ENCODE measurements at regions not wholly inside any gene's neighbourhood (a gene's known extent, or its start where the extent isn't known, plus 50 kb on each side); places are given as distances from the start of the nearest gene placed in this dataset.

- intact Hi-C loops (cut with micrococcal nuclease; ENCODE audit: unreplicated experiment) = no loop called here
- H3K27ac ChIP-seq (ENCODE audit: low read depth, low read length, poor library complexity, severe bottlenecking) = no peak overlapping the region
- H3K27me3 ChIP-seq (replicated peaks; ENCODE audit: insufficient read depth, low read depth, low read length, poor library complexity) = no peaks in the 10 kb centered on the region
- POLR2A ChIA-PET (ENCODE audit: low non-redundant PET) = no interaction called here
- DNase-seq (ENCODE audit: low spot score) = no peak
- no peak overlapping the region for H3K4me3 ChIP-seq (ENCODE audit: low read depth, low read length, poor library complexity, severe bottlenecking)
- TF ChIP-seq EZH2 (IDR thresholded peaks at IDR 0.05; ENCODE audit: borderline replicate concordance, low read depth, low read length, poor library complexity, severe bottlenecking) (no peak), CTCF (conservative IDR thresholded peaks at IDR 0.05; ENCODE audit: low read depth, low read length) (no peak)
- no peaks in the 10 kb centered on the region for H3K9me3 ChIP-seq (ENCODE audit: low read depth, low read length, poor library complexity, severe bottlenecking)
- CTCF ChIA-PET = no interaction called here
- H3K4me1 ChIP-seq (ENCODE audit: insufficient read depth, low read length, poor library complexity, severe bottlenecking) = no peaks in the 10 kb centered on the region
- no peaks in the 10 kb centered on the region for H3K36me3 ChIP-seq (ENCODE audit: insufficient read depth, low read length, poor library complexity, severe bottlenecking)
- BruUV-seq (replicated peaks) = no TSS peak
Observed at GRCh38 chr18:44195394-44196140, 485.1 kb upstream of the SETBP1 start.

- Histone ChIP-seq H3K4me1 (ENCODE audit: insufficient read depth, low read length, poor library complexity, severe bottlenecking) (no peaks in the 10 kb centered on the region), H3K27ac (ENCODE audit: low read depth, low read length, poor library complexity, severe bottlenecking) (no peak overlapping the region), H3K36me3 (ENCODE audit: insufficient read depth, low read length, poor library complexity, severe bottlenecking) (no peaks in the 10 kb centered on the region), H3K27me3 (replicated peaks; ENCODE audit: insufficient read depth, low read depth, low read length, poor library complexity) (no peaks in the 10 kb centered on the region), H3K9me3 (ENCODE audit: low read depth, low read length, poor library complexity, severe bottlenecking) (no peaks in the 10 kb centered on the region), H3K4me3 (ENCODE audit: low read depth, low read length, poor library complexity, severe bottlenecking) (no peak overlapping the region)
- intact Hi-C loops (cut with micrococcal nuclease; ENCODE audit: unreplicated experiment) = no loop called here
- no TSS peak for BruUV-seq (replicated peaks)
- no peak for DNase-seq (ENCODE audit: low spot score)
- POLR2A ChIA-PET (ENCODE audit: low non-redundant PET) = no interaction called here
- CTCF ChIA-PET = no interaction called here
- TF ChIP-seq CTCF (conservative IDR thresholded peaks at IDR 0.05; ENCODE audit: low read depth, low read length) = no peak
- no peak for TF ChIP-seq EZH2 (IDR thresholded peaks at IDR 0.05; ENCODE audit: borderline replicate concordance, low read depth, low read length, poor library complexity, severe bottlenecking)
Observed at GRCh38 chr18:44197832-44198611, 482.7 kb upstream of the SETBP1 start.

GRCh38 chr18:44198612-44199284 lies 481.9 kb upstream of the SETBP1 start:
- DNase-seq (ENCODE audit: low spot score) = no peak
- H3K27me3 ChIP-seq (replicated peaks; ENCODE audit: insufficient read depth, low read depth, low read length, poor library complexity) = no peaks in the 10 kb centered on the region
- no peak overlapping the region for H3K4me3 ChIP-seq (ENCODE audit: low read depth, low read length, poor library complexity, severe bottlenecking)
- no peak for TF ChIP-seq CTCF (conservative IDR thresholded peaks at IDR 0.05; ENCODE audit: low read depth, low read length)
- TF ChIP-seq EZH2 (IDR thresholded peaks at IDR 0.05; ENCODE audit: borderline replicate concordance, low read depth, low read length, poor library complexity, severe bottlenecking) = no peak
- no peaks in the 10 kb centered on the region for H3K36me3 ChIP-seq (ENCODE audit: insufficient read depth, low read length, poor library complexity, severe bottlenecking)
- ChIA-PET CTCF (no interaction called here), POLR2A (ENCODE audit: low non-redundant PET) (no interaction called here)
- no peak overlapping the region for H3K27ac ChIP-seq (ENCODE audit: low read depth, low read length, poor library complexity, severe bottlenecking)
- no TSS peak for BruUV-seq (replicated peaks)
- no peaks in the 10 kb centered on the region for H3K4me1 ChIP-seq (ENCODE audit: insufficient read depth, low read length, poor library complexity, severe bottlenecking)
- H3K9me3 ChIP-seq (ENCODE audit: low read depth, low read length, poor library complexity, severe bottlenecking) = no peaks in the 10 kb centered on the region
- intact Hi-C loops (cut with micrococcal nuclease; ENCODE audit: unreplicated experiment) = no loop called here

All from A673 (cell line).